Vagina (tissue), 2 donors: ENCODE measurements at regions not wholly inside any gene's neighbourhood (a gene's known extent, or its start where the extent isn't known, plus 50 kb on each side); places are given as distances from the start of the nearest gene placed in this dataset.

Experiments
- DNase-seq, 2 donors: peaks; one replicate each; pipeline ENCODE4 v3.0.0-alpha.2; 2017; ENCODE audit errors: extremely low spot score in 2 of 2
- H3K27ac ChIP-seq: fragments of 200-600 bp; sonication (generic); one replicate; pipeline ENCODE4 v1.5.1; 2019
- H3K27me3 ChIP-seq: fragments of 200-600 bp; sonication (generic); one replicate; pipeline ENCODE4 v1.5.1; 2019
- H3K36me3 ChIP-seq, 2 donors: fragments of 200-600 bp; sonication (generic); one replicate each; pipeline ENCODE4 v1.5.1; 2017 to 2019
- H3K4me1 ChIP-seq: fragments of 200-600 bp; sonication (generic); one replicate; pipeline ENCODE4 v1.5.1; 2019
- H3K4me3 ChIP-seq, 2 donors: fragments of 200-600 bp; sonication (generic); 1 replicate in 1 of 2; 2 replicates in 1 of 2; pipeline ENCODE4 v1.5.1; 2016 to 2019
- H3K9me3 ChIP-seq: fragments of 200-600 bp; sonication (generic); one replicate; pipeline ENCODE4 v1.5.1; 2019
- CTCF ChIP-seq, 3 experiments: fragments of 450-650 bp in 2 of 3; fragments of 200-600 bp in 1 of 3; sonication (generic) in 1 of 3; IDR thresholded peaks; one replicate each; pipeline ENCODE4 v1.5.1; 2017 to 2019; ENCODE audit warnings: antibody characterized with exemption in 3 of 3, mild to moderate bottlenecking in 2 of 3, moderate library complexity in 2 of 3
- POLR2A ChIP-seq, 2 donors: fragments of 450-650 bp; IDR thresholded peaks; one replicate each; pipeline ENCODE4 v1.6.1; 2017; ENCODE audit warnings: antibody characterized with exemption in 2 of 2, mild to moderate bottlenecking in 2 of 2, moderate library complexity in 2 of 2
- POLR2AphosphoS5 ChIP-seq, 2 donors: sonication (generic); formaldehyde crosslinking; IDR thresholded peaks; one replicate each; pipeline ENCODE4 v1.9.0; 2017; ENCODE audit warnings: antibody characterized with exemption in 2 of 2, mild to moderate bottlenecking in 2 of 2, low read depth in 1 of 2; ENCODE audit not compliant: insufficient read depth in 1 of 2
- intact Hi-C: fragments of 100-400 bp; cut with DNase I; formaldehyde crosslinking; loops from one replicate; pipeline ENCODE4 v1.15.1; 2023

- no peak overlapping the region for H3K27ac ChIP-seq
- DNase-seq, result no peak
Measured at GRCh38 chr10:20633714-20634113, 263.4 kb downstream of the NEBL start.

GRCh38 chr10:20632696-20633095, 264.4 kb downstream of the NEBL start:
- Histone ChIP-seq H3K36me3 (no peaks in the 10 kb centered on the region), H3K4me1 (no peaks in the 10 kb centered on the region), H3K27ac (no peak overlapping the region), H3K27me3 (no peaks in the 10 kb centered on the region), H3K9me3 (no peaks in the 10 kb centered on the region), H3K4me3 (no peak overlapping the region)
- no peak for DNase-seq
- intact Hi-C loops, result no loop called here
- TF ChIP-seq CTCF (IDR thresholded peaks at IDR 0.05), result no peak
- TF ChIP-seq POLR2AphosphoS5 (IDR thresholded peaks at IDR 0.05; ENCODE audit: insufficient read depth in 1 of 2, low read depth in 1 of 2), result no peak
- TF ChIP-seq POLR2A (IDR thresholded peaks at IDR 0.05), result no peak

More at GRCh38 chr10:20633714-20634113, 263.4 kb downstream of the NEBL start:
- H3K4me3 ChIP-seq, result no peak overlapping the region
- intact Hi-C loops, result no loop called here
- no peaks in the 10 kb centered on the region for H3K27me3 ChIP-seq
- no peaks in the 10 kb centered on the region for H3K9me3 ChIP-seq
- H3K4me1 ChIP-seq, result no peaks in the 10 kb centered on the region
- no peak for TF ChIP-seq POLR2A (IDR thresholded peaks at IDR 0.05)
- no peak for TF ChIP-seq CTCF (IDR thresholded peaks at IDR 0.05)
- no peak for TF ChIP-seq POLR2AphosphoS5 (IDR thresholded peaks at IDR 0.05; ENCODE audit: insufficient read depth in 1 of 2, low read depth in 1 of 2)
- H3K36me3 ChIP-seq, result no peaks in the 10 kb centered on the region

- no peaks in the 10 kb centered on the region for H3K36me3 ChIP-seq
- TF ChIP-seq POLR2A (IDR thresholded peaks at IDR 0.05), result no peak
- TF ChIP-seq CTCF (IDR thresholded peaks at IDR 0.05), result no peak
- TF ChIP-seq POLR2AphosphoS5 (IDR thresholded peaks at IDR 0.05; ENCODE audit: insufficient read depth in 1 of 2, low read depth in 1 of 2), result no peak
- no peak overlapping the region for H3K4me3 ChIP-seq
- no peaks in the 10 kb centered on the region for H3K27me3 ChIP-seq
- no peaks in the 10 kb centered on the region for H3K4me1 ChIP-seq
- H3K9me3 ChIP-seq, result no peaks in the 10 kb centered on the region
- intact Hi-C loops, result no loop called here
- no peak for DNase-seq
- H3K27ac ChIP-seq, result no peak overlapping the region
Measured at GRCh38 chr10:20631229-20631628, 265.9 kb downstream of the NEBL start.

- H3K4me3 ChIP-seq, result no peak overlapping the region
- TF ChIP-seq CTCF (IDR thresholded peaks at IDR 0.05) (no peak), POLR2AphosphoS5 (IDR thresholded peaks at IDR 0.05; ENCODE audit: insufficient read depth in 1 of 2, low read depth in 1 of 2) (no peak), POLR2A (IDR thresholded peaks at IDR 0.05) (no peak)
- H3K36me3 ChIP-seq, result no peaks in the 10 kb centered on the region
- no peaks in the 10 kb centered on the region for H3K9me3 ChIP-seq
- no peaks in the 10 kb centered on the region for H3K27me3 ChIP-seq
- no peak overlapping the region for H3K27ac ChIP-seq
- intact Hi-C loops, result no loop called here
- H3K4me1 ChIP-seq, result no peaks in the 10 kb centered on the region
- no peak for DNase-seq
Measured at GRCh38 chr10:20630092-20630643, 266.9 kb downstream of the NEBL start.

- H3K27me3 ChIP-seq, result no peaks in the 10 kb centered on the region
- no peaks in the 10 kb centered on the region for H3K9me3 ChIP-seq
- no peaks in the 10 kb centered on the region for H3K4me1 ChIP-seq
- H3K4me3 ChIP-seq, result no peak overlapping the region
- intact Hi-C loops, result no loop called here
- H3K27ac ChIP-seq, result no peak overlapping the region
- no peaks in the 10 kb centered on the region for H3K36me3 ChIP-seq
- no peak for DNase-seq
- TF ChIP-seq POLR2A (IDR thresholded peaks at IDR 0.05) (no peak), POLR2AphosphoS5 (IDR thresholded peaks at IDR 0.05; ENCODE audit: insufficient read depth in 1 of 2, low read depth in 1 of 2) (no peak), CTCF (IDR thresholded peaks at IDR 0.05) (no peak)
Measured at GRCh38 chr10:20627946-20628507, 269.1 kb downstream of the NEBL start.
